NCI-H2029 treated with DMSO at 0.1 percent for 48 hours (cell line): ENCODE measurements at regions not wholly inside any gene's neighbourhood (a gene's known extent, or its start where the extent isn't known, plus 50 kb on each side); places are given as distances from the start of the nearest gene placed in this dataset.

Experiments
- DNase-seq: peaks from one replicate; lab custom pipeline; 2025; lab: John Stamatoyannopoulos, UW

GRCh38 chr1:218642033-218642948 is 297.2 kb downstream of the TGFB2 start:
- DNase-seq: no peak

GRCh38 chr1:218643281-218643680 is 298.1 kb downstream of the TGFB2 start:
- DNase-seq: no peak

- no peak for DNase-seq
Observed at GRCh38 chr1:218643926-218644325, 298.8 kb downstream of the TGFB2 start.

GRCh38 chr1:218646288-218646687 is 301.2 kb downstream of the TGFB2 start:
- DNase-seq: no peak

- DNase-seq: no peak
Observed at GRCh38 chr1:218656301-218657037, 311.3 kb downstream of the TGFB2 start.

- no peak for DNase-seq
Observed at GRCh38 chr1:218658269-218658668, 313.1 kb downstream of the TGFB2 start.

GRCh38 chr1:218658899-218659298 is 313.8 kb downstream of the TGFB2 start:
- no peak for DNase-seq

- no peak for DNase-seq
Observed at GRCh38 chr1:218659911-218660677, 315.0 kb downstream of the TGFB2 start.

GRCh38 chr1:218660678-218661053 is 315.5 kb downstream of the TGFB2 start:
- DNase-seq: no peak

GRCh38 chr1:218661411-218661810 is 316.3 kb downstream of the TGFB2 start:
- no peak for DNase-seq

GRCh38 chr1:218664385-218665170 is 319.4 kb downstream of the TGFB2 start:
- DNase-seq: no peak

GRCh38 chr1:218665221-218665620 is 320.1 kb downstream of the TGFB2 start:
- DNase-seq: no peak

- no peak for DNase-seq
Observed at GRCh38 chr1:218666263-218666662, 321.1 kb downstream of the TGFB2 start.

- DNase-seq: no peak
Observed at GRCh38 chr1:218667781-218668516, 322.8 kb downstream of the TGFB2 start.

GRCh38 chr1:218669431-218669830 is 324.3 kb downstream of the TGFB2 start:
- DNase-seq: no peak

- no peak for DNase-seq
Observed at GRCh38 chr1:218670875-218671274, 325.7 kb downstream of the TGFB2 start.

GRCh38 chr1:218671573-218671972 is 326.4 kb downstream of the TGFB2 start:
- DNase-seq: no peak

GRCh38 chr1:218673170-218673569 is 328.0 kb downstream of the TGFB2 start:
- DNase-seq: no peak

GRCh38 chr1:218674280-218674773 is 329.2 kb downstream of the TGFB2 start:
- no peak for DNase-seq

GRCh38 chr1:218677026-218677425 is 331.9 kb downstream of the TGFB2 start:
- DNase-seq: no peak

GRCh38 chr1:218679391-218679790 is 334.3 kb downstream of the TGFB2 start:
- no peak for DNase-seq
